Spleen (tissue), 7 donors: ENCODE measurements at regions not wholly inside any gene's neighbourhood (a gene's known extent, or its start where the extent isn't known, plus 50 kb on each side); places are given as distances from the start of the nearest gene placed in this dataset.

Experiments
- POLR2AphosphoS5 ChIP-seq, 3 donors: sonication (generic); formaldehyde crosslinking; IDR thresholded peaks; one replicate each; pipeline ENCODE4 v1.5.1; 2017; ENCODE audit warnings: antibody characterized with exemption in 3 of 3
- TF ChIP-seq, protein P1 (sequence below), 11 experiments: fragments of 200-600 bp in 7 of 11; fragments of 450-650 bp in 4 of 11; sonication (generic) in 4 of 11; IDR thresholded peaks in 8 of 11; conservative IDR thresholded peaks in 3 of 11; 1 replicate in 7 of 11; 2 replicates in 4 of 11; pipeline versions ENCODE4 v1.4.0 to v1.8.0; 2016 to 2021; ENCODE audit warnings: antibody characterized with exemption in 11 of 11, inconsistent platforms in 4 of 11, mild to moderate bottlenecking in 1 of 11
- donor health status: DM: no; HTN: no; CAD: no; lungs with moderate emphysema.
- donor health status: DM: no; HTN: no; CAD: no.
- donor health status: DM: no; HTN: no; CAD: no.

DNA sequence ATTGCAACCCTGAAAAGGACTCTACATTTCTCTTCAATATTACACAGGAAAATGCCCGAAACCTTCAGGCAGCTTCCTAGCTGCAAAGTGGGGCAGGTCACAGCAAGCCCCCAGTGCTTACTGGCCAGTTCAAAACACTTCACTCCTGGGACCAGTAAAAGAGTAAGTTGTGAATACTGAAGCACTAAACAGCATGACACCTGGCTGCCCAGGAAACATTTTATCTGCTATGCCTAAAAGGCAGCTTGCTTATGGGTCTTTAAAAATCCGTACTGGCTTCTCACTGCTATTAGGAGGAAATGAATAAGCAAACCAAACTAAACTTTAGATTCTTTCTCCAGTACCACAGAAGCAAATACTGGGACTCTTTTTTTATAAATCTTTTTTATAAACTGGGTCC, 457.9 kb upstream of the ALCAM start:
- TF ChIP-seq, protein P1, sequence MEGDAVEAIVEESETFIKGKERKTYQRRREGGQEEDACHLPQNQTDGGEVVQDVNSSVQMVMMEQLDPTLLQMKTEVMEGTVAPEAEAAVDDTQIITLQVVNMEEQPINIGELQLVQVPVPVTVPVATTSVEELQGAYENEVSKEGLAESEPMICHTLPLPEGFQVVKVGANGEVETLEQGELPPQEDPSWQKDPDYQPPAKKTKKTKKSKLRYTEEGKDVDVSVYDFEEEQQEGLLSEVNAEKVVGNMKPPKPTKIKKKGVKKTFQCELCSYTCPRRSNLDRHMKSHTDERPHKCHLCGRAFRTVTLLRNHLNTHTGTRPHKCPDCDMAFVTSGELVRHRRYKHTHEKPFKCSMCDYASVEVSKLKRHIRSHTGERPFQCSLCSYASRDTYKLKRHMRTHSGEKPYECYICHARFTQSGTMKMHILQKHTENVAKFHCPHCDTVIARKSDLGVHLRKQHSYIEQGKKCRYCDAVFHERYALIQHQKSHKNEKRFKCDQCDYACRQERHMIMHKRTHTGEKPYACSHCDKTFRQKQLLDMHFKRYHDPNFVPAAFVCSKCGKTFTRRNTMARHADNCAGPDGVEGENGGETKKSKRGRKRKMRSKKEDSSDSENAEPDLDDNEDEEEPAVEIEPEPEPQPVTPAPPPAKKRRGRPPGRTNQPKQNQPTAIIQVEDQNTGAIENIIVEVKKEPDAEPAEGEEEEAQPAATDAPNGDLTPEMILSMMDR (IDR thresholded peaks at IDR 0.05 in 8 of 11, conservative IDR thresholded peaks at IDR 0.05 in 3 of 11): no peak
- no peak for TF ChIP-seq POLR2AphosphoS5 (IDR thresholded peaks at IDR 0.05)
